ENCODE measurements at regions not wholly inside any gene's neighbourhood (a gene's known extent, or its start where the extent isn't known, plus 50 kb on each side); places are given as distances from the start of the nearest gene placed in this dataset.

DNA sequence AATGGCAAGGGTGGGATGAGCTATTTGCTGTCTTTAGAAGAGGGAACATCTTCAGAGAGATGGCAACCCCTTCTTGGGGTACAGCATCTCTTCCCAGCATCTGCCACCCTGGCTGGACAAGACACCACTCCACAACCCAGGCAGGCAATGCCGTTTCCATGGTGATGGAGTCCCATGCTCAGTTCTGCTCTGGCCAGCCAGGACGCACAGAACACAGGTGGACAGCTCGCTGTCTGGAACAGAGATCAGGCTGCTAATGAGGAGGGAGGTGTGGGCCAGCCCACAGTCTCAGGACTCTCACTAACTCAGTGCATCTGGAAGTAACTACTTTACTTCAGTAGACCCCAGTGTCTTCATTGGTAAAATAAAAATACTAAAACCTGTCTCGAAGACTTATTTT is 321.0 kb upstream of the CPEB2 start:
- Mint-ChIP-seq H3K27me3 (peaks cover 0 to 2% of the 10 kb centered on the region in 2 donors), H3K4me3 (no peak overlapping the region), H3K27ac (no peak overlapping the region), H3K36me3 (peaks cover 0 to 3% (median 0%) of the 10 kb centered on the region in 3 donors), H3K4me1 (no peaks in the 10 kb centered on the region), H3K9me3 (peaks cover 2 to 7% (median 6%) of the 10 kb centered on the region in 5 donors)
- Histone ChIP-seq H3K36me3 (ENCODE audit: insufficient read depth, low read length) (no peaks in the 10 kb centered on the region), H3K9me3 (ENCODE audit: low read length) (no peaks in the 10 kb centered on the region), H3K27me3 (ENCODE audit: insufficient read depth, low read length, poor library complexity, severe bottlenecking) (no peaks in the 10 kb centered on the region), H3K4me3 (ENCODE audit: low read length) (no peak overlapping the region), H3K27ac (ENCODE audit: low read depth, low read length) (no peak overlapping the region), H3K4me1 (ENCODE audit: insufficient read depth, low read length) (no peaks in the 10 kb centered on the region)
- DNase-seq: no peak
- CTCF ChIA-PET: no interaction called here
- POLR2A ChIA-PET: no interaction called here

GRCh38 chr4:14693728-14694127 is 308.6 kb upstream of the CPEB2 start:
- H3K27me3 Mint-ChIP-seq: peaks cover 0 to 3% of the 10 kb centered on the region in 2 donors
- CTCF ChIA-PET: no interaction called here
- POLR2A ChIA-PET: no interaction called here

GRCh38 chr4:14695095-14695845 is 307.0 kb upstream of the CPEB2 start:
- Mint-ChIP-seq H3K4me1 (no peaks in the 10 kb centered on the region), H3K4me3 (no peak overlapping the region), H3K27me3 (peaks cover 0 to 3% of the 10 kb centered on the region in 2 donors), H3K36me3 (peaks cover 0 to 4% (median 0%) of the 10 kb centered on the region in 3 donors), H3K9me3 (peaks cover 0 to 4% (median 3%) of the 10 kb centered on the region in 5 donors), H3K27ac (no peak overlapping the region)
- CTCF ChIA-PET: no interaction called here
- no peak for DNase-seq
- POLR2A ChIA-PET: no interaction called here
- Histone ChIP-seq H3K36me3 (ENCODE audit: insufficient read depth, low read length) (no peaks in the 10 kb centered on the region), H3K4me3 (ENCODE audit: low read length) (no peak overlapping the region), H3K27me3 (ENCODE audit: insufficient read depth, low read length, poor library complexity, severe bottlenecking) (no peaks in the 10 kb centered on the region), H3K27ac (ENCODE audit: low read depth, low read length) (no peak overlapping the region), H3K4me1 (ENCODE audit: insufficient read depth, low read length) (no peaks in the 10 kb centered on the region), H3K9me3 (ENCODE audit: low read length) (no peaks in the 10 kb centered on the region)

More at GRCh38 chr4:14693728-14694127, 308.6 kb upstream of the CPEB2 start:
- Mint-ChIP-seq H3K36me3 (peaks cover 0 to 4% (median 0%) of the 10 kb centered on the region in 3 donors), H3K4me1 (no peaks in the 10 kb centered on the region), H3K9me3 (peaks cover 0 to 4% (median 3%) of the 10 kb centered on the region in 5 donors), H3K27ac (no peak overlapping the region), H3K4me3 (no peak overlapping the region)
- no peak for DNase-seq
- H3K4me3 ChIP-seq (ENCODE audit: low read length): no peak overlapping the region
- no peak overlapping the region for H3K27ac ChIP-seq (ENCODE audit: low read depth, low read length)
- no peaks in the 10 kb centered on the region for H3K36me3 ChIP-seq (ENCODE audit: insufficient read depth, low read length)
- H3K27me3 ChIP-seq (ENCODE audit: insufficient read depth, low read length, poor library complexity, severe bottlenecking): no peaks in the 10 kb centered on the region
- H3K4me1 ChIP-seq (ENCODE audit: insufficient read depth, low read length): no peaks in the 10 kb centered on the region
- no peaks in the 10 kb centered on the region for H3K9me3 ChIP-seq (ENCODE audit: low read length)

GRCh38 chr4:14700083-14700482 is 302.2 kb upstream of the CPEB2 start:
- no peak overlapping the region for H3K27ac ChIP-seq (ENCODE audit: low read depth, low read length)
- no peaks in the 10 kb centered on the region for H3K27me3 ChIP-seq (ENCODE audit: insufficient read depth, low read length, poor library complexity, severe bottlenecking)
- no peaks in the 10 kb centered on the region for H3K4me1 ChIP-seq (ENCODE audit: insufficient read depth, low read length)
- H3K4me3 ChIP-seq (ENCODE audit: low read length): no peak overlapping the region
- ChIA-PET POLR2A (no interaction called here), CTCF (no interaction called here)
- no peaks in the 10 kb centered on the region for H3K9me3 ChIP-seq (ENCODE audit: low read length)
- H3K4me3 Mint-ChIP-seq: no peak overlapping the region
- no peaks in the 10 kb centered on the region for H3K36me3 ChIP-seq (ENCODE audit: insufficient read depth, low read length)
- DNase-seq: no peak
- H3K9me3 Mint-ChIP-seq: peaks cover 0 to 2% (median 0%) of the 10 kb centered on the region in 5 donors
- H3K27ac Mint-ChIP-seq: no peak overlapping the region
- no peaks in the 10 kb centered on the region for H3K4me1 Mint-ChIP-seq
- H3K36me3 Mint-ChIP-seq: no peaks in the 10 kb centered on the region
- H3K27me3 Mint-ChIP-seq: peaks cover 2 to 6% of the 10 kb centered on the region in 2 donors

GRCh38 chr4:14700544-14700943 is 301.7 kb upstream of the CPEB2 start:
- no peaks in the 10 kb centered on the region for H3K4me1 ChIP-seq (ENCODE audit: insufficient read depth, low read length)
- Mint-ChIP-seq H3K36me3 (no peaks in the 10 kb centered on the region), H3K27me3 (peaks cover 2 to 6% of the 10 kb centered on the region in 2 donors), H3K4me1 (no peaks in the 10 kb centered on the region), H3K27ac (no peak overlapping the region), H3K4me3 (no peak overlapping the region), H3K9me3 (peaks cover 0 to 2% (median 0%) of the 10 kb centered on the region in 5 donors)
- no peak overlapping the region for H3K27ac ChIP-seq (ENCODE audit: low read depth, low read length)
- no peaks in the 10 kb centered on the region for H3K36me3 ChIP-seq (ENCODE audit: insufficient read depth, low read length)
- H3K4me3 ChIP-seq (ENCODE audit: low read length): no peak overlapping the region
- no peak for DNase-seq
- no peaks in the 10 kb centered on the region for H3K27me3 ChIP-seq (ENCODE audit: insufficient read depth, low read length, poor library complexity, severe bottlenecking)
- H3K9me3 ChIP-seq (ENCODE audit: low read length): no peaks in the 10 kb centered on the region
- ChIA-PET CTCF (no interaction called here), POLR2A (no interaction called here)

GRCh38 chr4:14701389-14701788 is 300.9 kb upstream of the CPEB2 start:
- Mint-ChIP-seq H3K9me3 (peaks cover 0 to 2% (median 0%) of the 10 kb centered on the region in 5 donors), H3K27ac (no peak overlapping the region), H3K27me3 (peaks cover 2 to 3% of the 10 kb centered on the region in 2 donors), H3K36me3 (no peaks in the 10 kb centered on the region), H3K4me1 (no peaks in the 10 kb centered on the region), H3K4me3 (no peak overlapping the region)
- POLR2A ChIA-PET: no interaction called here
- no peak for DNase-seq
- H3K4me3 ChIP-seq (ENCODE audit: low read length): no peak overlapping the region
- no peaks in the 10 kb centered on the region for H3K4me1 ChIP-seq (ENCODE audit: insufficient read depth, low read length)
- H3K27ac ChIP-seq (ENCODE audit: low read depth, low read length): no peak overlapping the region
- H3K27me3 ChIP-seq (ENCODE audit: insufficient read depth, low read length, poor library complexity, severe bottlenecking): no peaks in the 10 kb centered on the region
- CTCF ChIA-PET: no interaction called here
- no peaks in the 10 kb centered on the region for H3K9me3 ChIP-seq (ENCODE audit: low read length)
- no peaks in the 10 kb centered on the region for H3K36me3 ChIP-seq (ENCODE audit: insufficient read depth, low read length)

- CTCF ChIA-PET: no interaction called here
- no peak overlapping the region for H3K4me3 ChIP-seq (ENCODE audit: low read length)
Measured at GRCh38 chr4:14701896-14702295, 300.4 kb upstream of the CPEB2 start.

DNA sequence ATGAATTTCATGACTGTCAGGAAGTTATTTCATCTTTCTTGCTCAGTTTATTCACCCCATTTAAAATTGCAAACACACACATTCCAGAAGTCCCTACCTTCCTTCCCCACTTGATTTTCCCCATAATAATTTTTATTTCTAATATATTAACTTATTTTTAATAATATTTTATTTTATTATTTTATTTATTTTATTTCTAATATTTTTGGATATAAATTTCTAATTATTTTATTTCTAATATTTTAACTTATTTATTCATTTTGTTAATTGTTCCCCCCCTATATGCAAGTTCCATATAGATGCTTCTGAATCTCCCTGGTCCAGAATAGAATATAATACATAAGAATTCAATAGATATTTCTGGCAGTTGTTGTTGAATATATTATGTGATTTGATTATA is 293.7 kb upstream of the CPEB2 start:
- Histone ChIP-seq H3K27me3 (ENCODE audit: insufficient read depth, low read length, poor library complexity, severe bottlenecking) (no peaks in the 10 kb centered on the region), H3K27ac (ENCODE audit: low read depth, low read length) (no peak overlapping the region), H3K4me3 (ENCODE audit: low read length) (no peak overlapping the region), H3K4me1 (ENCODE audit: insufficient read depth, low read length) (no peaks in the 10 kb centered on the region), H3K9me3 (ENCODE audit: low read length) (no peaks in the 10 kb centered on the region), H3K36me3 (ENCODE audit: insufficient read depth, low read length) (no peaks in the 10 kb centered on the region)
- Mint-ChIP-seq H3K27me3 (peaks cover 0 to 5% of the 10 kb centered on the region in 2 donors), H3K9me3 (no peaks in the 10 kb centered on the region), H3K4me1 (no peaks in the 10 kb centered on the region), H3K27ac (no peak overlapping the region), H3K4me3 (no peak overlapping the region), H3K36me3 (no peaks in the 10 kb centered on the region)
- DNase-seq: no peak
- ChIA-PET CTCF (no interaction called here), POLR2A (no interaction called here)

More at GRCh38 chr4:14701896-14702295, 300.4 kb upstream of the CPEB2 start:
- no peak overlapping the region for H3K27ac Mint-ChIP-seq
- no peaks in the 10 kb centered on the region for H3K36me3 ChIP-seq (ENCODE audit: insufficient read depth, low read length)
- no peaks in the 10 kb centered on the region for H3K4me1 ChIP-seq (ENCODE audit: insufficient read depth, low read length)
- POLR2A ChIA-PET: no interaction called here
- H3K36me3 Mint-ChIP-seq: no peaks in the 10 kb centered on the region
- DNase-seq: no peak
- peaks cover 2 to 3% of the 10 kb centered on the region in 2 donors for H3K27me3 Mint-ChIP-seq
- H3K27ac ChIP-seq (ENCODE audit: low read depth, low read length): no peak overlapping the region
- H3K4me1 Mint-ChIP-seq: no peaks in the 10 kb centered on the region
- H3K4me3 Mint-ChIP-seq: no peak overlapping the region
- H3K9me3 Mint-ChIP-seq: peaks cover 0 to 2% (median 0%) of the 10 kb centered on the region in 5 donors
- no peaks in the 10 kb centered on the region for H3K27me3 ChIP-seq (ENCODE audit: insufficient read depth, low read length, poor library complexity, severe bottlenecking)
- no peaks in the 10 kb centered on the region for H3K9me3 ChIP-seq (ENCODE audit: low read length)

Measured in CD8-positive, alpha-beta memory T cell (primary cell).